CD14-positive monocyte (primary cell): ENCODE measurements at regions not wholly inside any gene's neighbourhood (a gene's known extent, or its start where the extent isn't known, plus 50 kb on each side); places are given as distances from the start of the nearest gene placed in this dataset.

Source experiments
- DNase-seq, 3 donors: peaks; one replicate each; pipeline ENCODE4 v3.0.0-alpha.2; 2011 to 2022
- H2AFZ ChIP-seq: 2 replicates; pipeline ENCODE4 v1.6.0; 2012; ENCODE audit warnings: mild to moderate bottlenecking, low read depth, low read length, inconsistent platforms; ENCODE audit not compliant: insufficient read depth, poor library complexity, severe bottlenecking
- H3K27ac ChIP-seq, 2 donors: 1 replicate in 1 of 2; 2 replicates in 1 of 2; pipeline ENCODE4 v1.5.1; 2012 to 2013; ENCODE audit warnings: low read length in 2 of 2, control low read depth in 1 of 2, inconsistent platforms in 1 of 2, low read depth in 1 of 2, mild to moderate bottlenecking in 1 of 2
- H3K27me3 ChIP-seq, 2 donors: one replicate each; pipeline versions ENCODE4 v1.6.0 to v1.6.1; 2011 to 2013; ENCODE audit warnings: low read length in 2 of 2; ENCODE audit not compliant: control insufficient read depth in 2 of 2, insufficient read depth in 2 of 2
- H3K36me3 ChIP-seq, 2 donors: replicated peaks in 1 of 2; 1 replicate in 1 of 2; 2 replicates in 1 of 2; pipeline versions ENCODE4 v1.5.1 to v1.6.1; 2012 to 2013; ENCODE audit warnings: low read length in 2 of 2, control low read depth in 1 of 2, inconsistent platforms in 1 of 2, mild to moderate bottlenecking in 1 of 2; ENCODE audit not compliant: insufficient read depth in 2 of 2, control insufficient read depth in 1 of 2
- H3K4me1 ChIP-seq, 2 donors: 1 replicate in 1 of 2; 2 replicates in 1 of 2; pipeline versions ENCODE4 v1.5.1 to v1.6.1; 2012 to 2013; ENCODE audit warnings: low read length in 2 of 2, control low read depth in 1 of 2, inconsistent platforms in 1 of 2, mild to moderate bottlenecking in 1 of 2, moderate library complexity in 1 of 2; ENCODE audit not compliant: insufficient read depth in 2 of 2, control insufficient read depth in 1 of 2
- H3K4me2 ChIP-seq: replicated peaks from 2 replicates; pipeline ENCODE3; 2012; ENCODE audit warnings: low read length, moderate library complexity, mild to moderate bottlenecking; ENCODE audit not compliant: poor library complexity, severe bottlenecking; ENCODE audit errors: extremely low read depth
- H3K4me3 ChIP-seq, 3 experiments: fragments of 200-600 bp in 1 of 3; sonication (generic) in 1 of 3; replicated peaks in 1 of 3; 1 replicate in 2 of 3; 2 replicates in 1 of 3; pipeline ENCODE4 v1.5.1; 2011 to 2013; ENCODE audit warnings: low read length in 3 of 3, mild to moderate bottlenecking in 3 of 3, control low read depth in 2 of 3, low read depth in 2 of 3, inconsistent platforms in 1 of 3, moderate library complexity in 1 of 3
- H3K79me2 ChIP-seq: 2 replicates; pipeline ENCODE4 v1.6.0; 2012; ENCODE audit warnings: mild to moderate bottlenecking, control low read depth, inconsistent platforms, low read length, moderate library complexity; ENCODE audit not compliant: insufficient read depth
- H3K9ac ChIP-seq: 2 replicates; pipeline ENCODE4 v1.6.0; 2017; ENCODE audit warnings: low read length, mild to moderate bottlenecking; ENCODE audit not compliant: insufficient read depth, poor library complexity, severe bottlenecking
- H3K9me3 ChIP-seq, 2 donors: replicated peaks in 1 of 2; 1 replicate in 1 of 2; 2 replicates in 1 of 2; pipeline versions ENCODE4 v1.5.1 to v1.6.1; 2012 to 2013; ENCODE audit warnings: low read length in 2 of 2, control low read depth in 1 of 2; ENCODE audit not compliant: control insufficient read depth in 1 of 2, insufficient read depth in 1 of 2
- H4K20me1 ChIP-seq: 2 replicates; pipeline ENCODE4 v1.6.0; 2012; ENCODE audit warnings: mild to moderate bottlenecking, low read length, control low read depth, moderate library complexity; ENCODE audit not compliant: insufficient read depth
- H3K27ac Mint-ChIP-seq, 7 donors: one replicate each; pipeline ENCODE4 v1.8.0; 2020; ENCODE audit warnings: mild to moderate bottlenecking in 7 of 7, mixed read lengths in 7 of 7, moderate library complexity in 6 of 7, inconsistent platforms in 2 of 7
- H3K27me3 Mint-ChIP-seq, 3 donors: one replicate each; pipeline ENCODE4 v1.8.0; 2021 to 2022; ENCODE audit warnings: low read depth in 3 of 3, mild to moderate bottlenecking in 3 of 3, mixed read lengths in 3 of 3, moderate library complexity in 3 of 3, inconsistent platforms in 1 of 3
- H3K36me3 Mint-ChIP-seq, 2 donors: one replicate each; pipeline ENCODE4 v1.8.0; 2020; ENCODE audit warnings: mixed read lengths in 2 of 2, inconsistent platforms in 1 of 2, mild to moderate bottlenecking in 1 of 2
- H3K4me1 Mint-ChIP-seq: one replicate; pipeline ENCODE4 v1.8.0; 2020; ENCODE audit warnings: mild to moderate bottlenecking, mixed read lengths
- H3K4me3 Mint-ChIP-seq, 2 donors: one replicate each; pipeline ENCODE4 v1.8.0; 2020; ENCODE audit warnings: mild to moderate bottlenecking in 2 of 2, mixed read lengths in 2 of 2, moderate library complexity in 1 of 2
- H3K9me3 Mint-ChIP-seq, 7 donors: one replicate each; pipeline ENCODE4 v1.8.0; 2020 to 2022; ENCODE audit warnings: mixed read lengths in 7 of 7, mild to moderate bottlenecking in 6 of 7, moderate library complexity in 6 of 7, inconsistent platforms in 2 of 7
- WGBS: methylation state at CpG from one replicate; pipeline ENCODE4 v1.1.5; 2013; ENCODE audit warnings: missing lambda C conversion rate; ENCODE audit not compliant: insufficient coverage; 5-methylcytosine and 5-hydroxymethylcytosine counted together
- intact Hi-C, 2 donors: fragments of 100-400 bp; cut with micrococcal nuclease; formaldehyde crosslinking; loops; one replicate each; pipeline versions ENCODE4 v1.15.0 to v1.15.1; 2023
- TF ChIP-seq, protein P1 (sequence below): fragments of 200-600 bp; IDR thresholded peaks from one replicate; pipeline ENCODE4 v1.8.0; 2022; ENCODE audit warnings: antibody characterized with exemption, mild to moderate bottlenecking

- Histone ChIP-seq H3K79me2 (no peaks in the 10 kb centered on the region), H3K27me3 (no peaks in the 10 kb centered on the region), H3K9ac (no peak overlapping the region), H4K20me1 (no peaks in the 10 kb centered on the region), H3K4me2 (no peak overlapping the region), H3K4me1 (no peaks in the 10 kb centered on the region), H3K9me3 (peaks cover 0 to 6% of the 10 kb centered on the region in 2 donors), H2AFZ (no peak overlapping the region), H3K27ac (no peak overlapping the region), H3K4me3 (no peak overlapping the region), H3K36me3 (no peaks in the 10 kb centered on the region)
- Mint-ChIP-seq H3K27ac (no peak overlapping the region), H3K4me3 (no peak overlapping the region), H3K9me3 (peaks cover 0 to 12% (median 6%) of the 10 kb centered on the region in 7 donors), H3K4me1 (no peaks in the 10 kb centered on the region), H3K27me3 (peaks cover 0 to 2% (median 0%) of the 10 kb centered on the region in 3 donors), H3K36me3 (no peaks in the 10 kb centered on the region)
- intact Hi-C loops = no loop called here
- DNase-seq = no peak
- TF ChIP-seq, protein P1, sequence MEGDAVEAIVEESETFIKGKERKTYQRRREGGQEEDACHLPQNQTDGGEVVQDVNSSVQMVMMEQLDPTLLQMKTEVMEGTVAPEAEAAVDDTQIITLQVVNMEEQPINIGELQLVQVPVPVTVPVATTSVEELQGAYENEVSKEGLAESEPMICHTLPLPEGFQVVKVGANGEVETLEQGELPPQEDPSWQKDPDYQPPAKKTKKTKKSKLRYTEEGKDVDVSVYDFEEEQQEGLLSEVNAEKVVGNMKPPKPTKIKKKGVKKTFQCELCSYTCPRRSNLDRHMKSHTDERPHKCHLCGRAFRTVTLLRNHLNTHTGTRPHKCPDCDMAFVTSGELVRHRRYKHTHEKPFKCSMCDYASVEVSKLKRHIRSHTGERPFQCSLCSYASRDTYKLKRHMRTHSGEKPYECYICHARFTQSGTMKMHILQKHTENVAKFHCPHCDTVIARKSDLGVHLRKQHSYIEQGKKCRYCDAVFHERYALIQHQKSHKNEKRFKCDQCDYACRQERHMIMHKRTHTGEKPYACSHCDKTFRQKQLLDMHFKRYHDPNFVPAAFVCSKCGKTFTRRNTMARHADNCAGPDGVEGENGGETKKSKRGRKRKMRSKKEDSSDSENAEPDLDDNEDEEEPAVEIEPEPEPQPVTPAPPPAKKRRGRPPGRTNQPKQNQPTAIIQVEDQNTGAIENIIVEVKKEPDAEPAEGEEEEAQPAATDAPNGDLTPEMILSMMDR = no peak
- no CpG with 5 or more reads among the region's 1 CpG for WGBS
Measured at GRCh38 chr13:93172109-93172508, 54.5 kb upstream of the GPC6 start.

- Mint-ChIP-seq H3K9me3 (peaks cover 1 to 9% (median 4%) of the 10 kb centered on the region in 7 donors), H3K27me3 (no peaks in the 10 kb centered on the region), H3K36me3 (no peaks in the 10 kb centered on the region), H3K27ac (no peak overlapping the region), H3K4me1 (no peaks in the 10 kb centered on the region), H3K4me3 (no peak overlapping the region)
- TF ChIP-seq, protein P1 = no peak
- DNase-seq = no peak
- Histone ChIP-seq H4K20me1 (no peaks in the 10 kb centered on the region), H2AFZ (no peak overlapping the region), H3K27me3 (no peaks in the 10 kb centered on the region), H3K4me1 (no peaks in the 10 kb centered on the region), H3K79me2 (no peaks in the 10 kb centered on the region), H3K9me3 (peaks cover 0 to 2% of the 10 kb centered on the region in 2 donors), H3K36me3 (no peaks in the 10 kb centered on the region), H3K27ac (no peak overlapping the region), H3K4me2 (no peak overlapping the region), H3K4me3 (no peak overlapping the region), H3K9ac (no peak overlapping the region)
- no CpG with 5 or more reads among the region's 1 CpG for WGBS
- intact Hi-C loops = no loop called here
Measured at GRCh38 chr13:93173654-93174053, 53.0 kb upstream of the GPC6 start.
